ENCODE measurements at regions not wholly inside any gene's neighbourhood (a gene's known extent, or its start where the extent isn't known, plus 50 kb on each side); places are given as distances from the start of the nearest gene placed in this dataset.

- DNase-seq (ENCODE audit: low spot score), result no peak
Measured at GRCh38 chr6:104617591-104617990, 242.1 kb downstream of the HACE1 start.

GRCh38 chr6:104614394-104614793 is 245.3 kb downstream of the HACE1 start:
- DNase-seq (ENCODE audit: low spot score), result no peak

- no peak for DNase-seq (ENCODE audit: low spot score)
Measured at GRCh38 chr6:104613416-104614001, 246.2 kb downstream of the HACE1 start.

- DNase-seq (ENCODE audit: low spot score), result no peak
Measured at GRCh38 chr6:104612541-104612940, 247.2 kb downstream of the HACE1 start.

- no peak for DNase-seq (ENCODE audit: low spot score)
Measured at GRCh38 chr6:104608101-104608500, 251.6 kb downstream of the HACE1 start.

- no peak for DNase-seq (ENCODE audit: low spot score)
Measured at GRCh38 chr6:104607501-104607900, 252.2 kb downstream of the HACE1 start.

GRCh38 chr6:104606361-104606760 is 253.4 kb downstream of the HACE1 start:
- DNase-seq (ENCODE audit: low spot score), result no peak

GRCh38 chr6:104604685-104605084 is 255.0 kb downstream of the HACE1 start:
- DNase-seq (ENCODE audit: low spot score), result no peak

GRCh38 chr6:104603108-104603745 is 256.5 kb downstream of the HACE1 start:
- peak; percentile 57 for DNase-seq (ENCODE audit: low spot score)

- no peak for DNase-seq (ENCODE audit: low spot score)
Measured at GRCh38 chr6:104601721-104602120, 258.0 kb downstream of the HACE1 start.

- no peak for DNase-seq (ENCODE audit: low spot score)
Measured at GRCh38 chr6:104601131-104601651, 258.5 kb downstream of the HACE1 start.

GRCh38 chr6:104600639-104600931 is 259.1 kb downstream of the HACE1 start:
- DNase-seq (ENCODE audit: low spot score), result no peak

- DNase-seq (ENCODE audit: low spot score), result no peak
Measured at GRCh38 chr6:104599821-104600638, 259.7 kb downstream of the HACE1 start.

- DNase-seq (ENCODE audit: low spot score), result no peak
Measured at GRCh38 chr6:104597541-104598050, 262.1 kb downstream of the HACE1 start.

- no peak for DNase-seq (ENCODE audit: low spot score)
Measured at GRCh38 chr6:104596091-104596490, 263.6 kb downstream of the HACE1 start.

- DNase-seq (ENCODE audit: low spot score), result no peak
Measured at GRCh38 chr6:104595311-104595820, 264.4 kb downstream of the HACE1 start.

GRCh38 chr6:104591573-104592334 is 268.0 kb downstream of the HACE1 start:
- no peak for DNase-seq (ENCODE audit: low spot score)

GRCh38 chr6:104589940-104590339 is 269.8 kb downstream of the HACE1 start:
- DNase-seq (ENCODE audit: low spot score), result no peak

- DNase-seq (ENCODE audit: low spot score), result no peak
Measured at GRCh38 chr6:104585646-104586045, 274.1 kb downstream of the HACE1 start.

- no peak for DNase-seq (ENCODE audit: low spot score)
Measured at GRCh38 chr6:104580452-104580851, 279.3 kb downstream of the HACE1 start.

- DNase-seq (ENCODE audit: low spot score), result no peak
Measured at GRCh38 chr6:104579310-104579863, 280.3 kb downstream of the HACE1 start.

GRCh38 chr6:104575536-104575935 is 284.2 kb downstream of the HACE1 start:
- no peak for DNase-seq (ENCODE audit: low spot score)

All from activated CD4-positive, alpha-beta T cell treated with anti-CD3 and anti-CD28 coated beads, Interleukin-2, Interleukin-4, amounts not matched to agents 100 ng/mL and 50 ng/mL, durations not matched to agents 16 hours and 8 hours (primary cell).